PC-3 (cell line): ENCODE measurements at regions not wholly inside any gene's neighbourhood (a gene's known extent, or its start where the extent isn't known, plus 50 kb on each side); places are given as distances from the start of the nearest gene placed in this dataset.

Source experiments
- ATAC-seq: fragments of 200-7000 bp; cut with Tn5 transposase; 2 replicates; pipeline ENCODE4 v1.9.1; 2020; ENCODE audit warnings: mild to moderate bottlenecking, moderate library complexity
- BruUV-seq: library from RNA; stranded (reverse); fragments of 400-500 nt; replicated peaks from 2 replicates; lab custom pipeline; 2021; lab: Mats Ljungman, UMichigan
- CTCF ChIA-PET: fragments of 300-600 bp; sonication (Branson Sonifier 250); formaldehyde crosslinking; loops from one replicate; lab custom pipeline; 2022; ENCODE audit warnings: antibody characterized with exemption; lab: Charles Lee
- POLR2A ChIA-PET: fragments of 300-600 bp; sonication (Branson Sonifier 250); formaldehyde crosslinking; loops from one replicate; lab custom pipeline; 2022; ENCODE audit warnings: antibody characterized with exemption; ENCODE audit not compliant: unreplicated experiment; lab: Charles Lee
- DNase-seq: peaks from one replicate; pipeline ENCODE4 v3.0.0-alpha.2; 2015
- H2AFZ ChIP-seq: fragments of 300-600 bp; sonication (generic); 2 replicates; pipeline ENCODE4 v1.6.0; 2016; ENCODE audit warnings: antibody characterized with exemption, low read length
- H3F3A ChIP-seq: fragments of 300-600 bp; sonication (generic); one replicate; pipeline ENCODE4 v1.6.0; 2017; ENCODE audit warnings: antibody characterized with exemption, low read length, control low read depth, mild to moderate bottlenecking; ENCODE audit not compliant: unreplicated experiment
- H3K27ac ChIP-seq: fragments of 300-600 bp; sonication (generic); 2 replicates; pipeline ENCODE4 v1.5.1; 2016; ENCODE audit warnings: mild to moderate bottlenecking, low read length
- H3K27me3 ChIP-seq: fragments of 300-600 bp; sonication (generic); 2 replicates; pipeline ENCODE4 v1.6.1; 2016; ENCODE audit warnings: low read length, mixed read lengths
- H3K36me3 ChIP-seq: fragments of 300-600 bp; sonication (generic); 2 replicates; pipeline ENCODE4 v1.6.1; 2016; ENCODE audit warnings: low read depth, mixed run types, low read length, mixed read lengths
- H3K4me1 ChIP-seq: fragments of 300-600 bp; sonication (generic); 2 replicates; pipeline ENCODE4 v1.5.1; 2016; ENCODE audit warnings: low read length; ENCODE audit not compliant: insufficient read depth
- H3K4me2 ChIP-seq: fragments of 300-600 bp; sonication (generic); 2 replicates; pipeline ENCODE4 v1.6.0; 2016; ENCODE audit warnings: low read length
- H3K4me3 ChIP-seq: fragments of 300-600 bp; sonication (generic); 2 replicates; pipeline ENCODE4 v1.5.1; 2016; ENCODE audit warnings: mild to moderate bottlenecking, low read length, mixed read lengths
- H3K79me2 ChIP-seq: fragments of 300-600 bp; sonication (generic); 2 replicates; pipeline ENCODE4 v1.6.1; 2017; ENCODE audit warnings: low read length, mixed read lengths
- H3K9ac ChIP-seq: fragments of 300-600 bp; sonication (generic); 2 replicates; pipeline ENCODE4 v1.6.0; 2016; ENCODE audit warnings: mild to moderate bottlenecking, low read length
- H3K9me2 ChIP-seq: fragments of 300-600 bp; sonication (generic); replicated peaks from 2 replicates; pipeline ENCODE4 v1.6.1; 2016; ENCODE audit warnings: mixed run types, low read length, mixed read lengths
- H3K9me3 ChIP-seq: fragments of 300-600 bp; sonication (generic); 2 replicates; pipeline ENCODE4 v1.6.1; 2016; ENCODE audit warnings: low read length, mixed read lengths
- H4K20me1 ChIP-seq: fragments of 300-600 bp; sonication (generic); 2 replicates; pipeline ENCODE4 v1.6.1; 2016; ENCODE audit warnings: low read length, mixed read lengths
- CTCF ChIP-seq: fragments of 300-600 bp; sonication (generic); conservative IDR thresholded peaks from 2 replicates; pipeline ENCODE4 v1.5.1; 2017; ENCODE audit warnings: antibody characterized with exemption, low read depth, mild to moderate bottlenecking, low read length
- EZH2 ChIP-seq: fragments of 300-600 bp; sonication (generic); IDR thresholded peaks from one replicate; pipeline ENCODE4 v1.6.1; 2017; ENCODE audit warnings: antibody characterized with exemption, mild to moderate bottlenecking, low read length; ENCODE audit not compliant: unreplicated experiment
- EZH2phosphoT487 ChIP-seq: fragments of 300-600 bp; sonication (generic); IDR thresholded peaks from 2 replicates; pipeline ENCODE4 v1.6.1; 2018; ENCODE audit warnings: mild to moderate bottlenecking, antibody characterized with exemption, low read length, borderline replicate concordance
- intact Hi-C: fragments of 100-400 bp; cut with micrococcal nuclease; formaldehyde crosslinking; loops from 2 replicates; pipeline ENCODE4 v1.9.0; 2023

GRCh38 chr4:8685831-8686230 is 93.3 kb downstream of the CPZ start:
- H3F3A ChIP-seq, result no peaks in the 10 kb centered on the region
- H3K9me2 ChIP-seq, result no peaks in the 10 kb centered on the region
- ChIA-PET POLR2A (no interaction called here), CTCF (no interaction called here)
- H4K20me1 ChIP-seq, result no peaks in the 10 kb centered on the region
- no peaks in the 10 kb centered on the region for H3K9me3 ChIP-seq
- no peaks in the 10 kb centered on the region for H3K36me3 ChIP-seq
- DNase-seq (no peak), ATAC-seq (no peak)
- H3K27ac ChIP-seq, result no peak overlapping the region
- peaks cover 42% of the 10 kb centered on the region for H3K27me3 ChIP-seq
- intact Hi-C loops, result no loop called here
- no peak overlapping the region for H2AFZ ChIP-seq
- H3K9ac ChIP-seq, result no peak overlapping the region
- H3K4me2 ChIP-seq, result no peak overlapping the region
- BruUV-seq, result no TSS peak
- no peaks in the 10 kb centered on the region for H3K4me1 ChIP-seq
- no peak for TF ChIP-seq EZH2
- no peak for TF ChIP-seq CTCF
- TF ChIP-seq EZH2phosphoT487, result no peak
- no peaks in the 10 kb centered on the region for H3K79me2 ChIP-seq
- H3K4me3 ChIP-seq, result no peak overlapping the region

- no peak overlapping the region for H2AFZ ChIP-seq
- H4K20me1 ChIP-seq, result no peaks in the 10 kb centered on the region
- H3K4me2 ChIP-seq, result no peak overlapping the region
- no TSS peak for BruUV-seq
- no peaks in the 10 kb centered on the region for H3K36me3 ChIP-seq
- no peak overlapping the region for H3K27ac ChIP-seq
- DNase-seq (no peak), ATAC-seq (no peak)
- H3K27me3 ChIP-seq, result peaks cover 53% of the 10 kb centered on the region
- ChIA-PET POLR2A (no interaction called here), CTCF (no interaction called here)
- no peak overlapping the region for H3K4me3 ChIP-seq
- H3K9me2 ChIP-seq, result no peaks in the 10 kb centered on the region
- intact Hi-C loops, result no loop called here
- H3K4me1 ChIP-seq, result no peaks in the 10 kb centered on the region
- H3K79me2 ChIP-seq, result no peaks in the 10 kb centered on the region
- H3K9me3 ChIP-seq, result no peaks in the 10 kb centered on the region
- TF ChIP-seq CTCF, result no peak
- no peak for TF ChIP-seq EZH2phosphoT487
- TF ChIP-seq EZH2, result no peak
- no peaks in the 10 kb centered on the region for H3F3A ChIP-seq
- H3K9ac ChIP-seq, result no peak overlapping the region
Measured at GRCh38 chr4:8683462-8683861, 90.9 kb downstream of the CPZ start.

GRCh38 chr4:8682725-8683124 is 90.2 kb downstream of the CPZ start:
- BruUV-seq, result no TSS peak
- TF ChIP-seq EZH2phosphoT487 (no peak), CTCF (no peak), EZH2 (no peak)
- H3K4me1 ChIP-seq, result no peaks in the 10 kb centered on the region
- H3K27ac ChIP-seq, result no peak overlapping the region
- H3K27me3 ChIP-seq, result peaks cover 46% of the 10 kb centered on the region
- H3K4me2 ChIP-seq, result no peak overlapping the region
- H3K9me2 ChIP-seq, result no peaks in the 10 kb centered on the region
- H2AFZ ChIP-seq, result no peak overlapping the region
- H3K36me3 ChIP-seq, result no peaks in the 10 kb centered on the region
- ChIA-PET CTCF (no interaction called here), POLR2A (no interaction called here)
- H3K9me3 ChIP-seq, result no peaks in the 10 kb centered on the region
- ATAC-seq (no peak), DNase-seq (no peak)
- no peaks in the 10 kb centered on the region for H3F3A ChIP-seq
- H3K9ac ChIP-seq, result no peak overlapping the region
- intact Hi-C loops, result no loop called here
- H3K79me2 ChIP-seq, result no peaks in the 10 kb centered on the region
- H4K20me1 ChIP-seq, result no peaks in the 10 kb centered on the region
- no peak overlapping the region for H3K4me3 ChIP-seq
